ENCODE measurements at regions not wholly inside any gene's neighbourhood (a gene's known extent, or its start where the extent isn't known, plus 50 kb on each side); places are given as distances from the start of the nearest gene placed in this dataset.
A peak's percentile ranks its signal among the peaks of the same experiment; 100 is the strongest.
"Not testable (repeated sequence)": the region's sequence is repeated elsewhere in the genome, so short reads cannot be mapped to it uniquely, and the experiment has no call there.

DNA sequence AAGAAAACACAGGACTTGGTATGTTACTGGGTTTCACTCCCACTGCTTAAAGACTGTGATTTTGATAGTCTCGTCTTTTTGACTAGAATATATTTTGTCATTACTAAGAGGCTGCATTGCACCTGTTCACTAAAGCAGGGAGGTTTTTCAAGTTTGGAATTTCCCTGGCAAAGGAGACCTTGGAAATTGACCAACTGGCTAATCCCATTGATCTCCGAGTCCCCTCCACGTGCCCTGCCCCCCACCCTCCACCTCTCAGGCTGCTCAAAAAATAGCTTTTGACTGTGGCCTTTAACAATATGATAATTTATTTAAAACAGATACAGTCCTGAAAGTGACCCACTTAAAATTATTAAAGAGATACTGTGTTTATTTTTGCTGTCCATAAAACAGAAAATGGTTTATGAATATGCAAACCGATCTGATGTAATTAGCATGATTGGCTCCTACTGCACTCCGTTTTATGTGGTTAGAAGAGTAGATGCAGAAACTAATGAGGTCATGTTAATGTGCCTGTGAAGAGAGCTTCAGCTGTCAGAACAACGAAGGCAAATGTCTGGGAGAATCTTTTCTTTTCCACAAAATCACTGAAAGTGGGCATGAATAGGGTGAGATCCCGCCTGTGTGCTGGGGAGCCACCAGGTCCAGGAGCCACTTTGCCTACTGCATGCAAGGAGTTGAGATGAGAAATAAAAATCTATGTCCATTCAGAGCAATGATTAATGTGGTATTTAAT, 361.5 kb downstream of the RRAGC start:
- DNase-seq = no peak

GRCh38 chr1:38493306-38493705, 366.3 kb downstream of the RRAGC start:
- DNase-seq = not testable (repeated sequence)

DNA sequence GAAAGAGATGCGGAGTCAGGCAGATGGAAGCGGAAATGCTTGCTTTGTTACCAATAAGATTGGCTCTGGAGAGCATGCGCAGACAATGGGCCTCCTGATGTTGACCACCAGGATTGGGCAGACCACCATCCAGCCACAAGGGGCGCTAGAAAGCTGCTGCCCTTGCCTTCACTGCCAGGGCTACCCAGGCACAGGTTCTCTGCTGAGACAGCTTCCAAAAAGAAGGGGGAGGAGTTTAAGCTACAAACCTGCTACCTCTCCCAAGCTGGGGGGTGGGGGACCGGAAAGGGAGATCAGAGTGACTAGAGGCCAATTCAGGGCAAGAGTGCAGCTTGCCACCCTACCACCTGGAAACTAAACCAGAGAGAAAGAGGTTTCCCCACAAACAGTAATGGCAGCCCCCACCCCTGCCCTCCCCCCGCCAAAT, 369.7 kb downstream of the RRAGC start:
- DNase-seq = peak in 1 of 2 experiments; percentile 22

GRCh38 chr1:38488162-38488898, 371.2 kb downstream of the RRAGC start:
- no peak for DNase-seq

GRCh38 chr1:38487396-38487795, 372.2 kb downstream of the RRAGC start:
- DNase-seq = no peak

GRCh38 chr1:38486085-38486484, 373.5 kb downstream of the RRAGC start:
- DNase-seq = no peak

- no peak for DNase-seq
Observed at GRCh38 chr1:38481871-38482826, 377.4 kb downstream of the RRAGC start.

- not testable (repeated sequence) for DNase-seq
Observed at GRCh38 chr1:38479662-38480061, 379.9 kb downstream of the RRAGC start.

GRCh38 chr1:38477811-38478210, 381.8 kb downstream of the RRAGC start:
- DNase-seq = no peak

DNA sequence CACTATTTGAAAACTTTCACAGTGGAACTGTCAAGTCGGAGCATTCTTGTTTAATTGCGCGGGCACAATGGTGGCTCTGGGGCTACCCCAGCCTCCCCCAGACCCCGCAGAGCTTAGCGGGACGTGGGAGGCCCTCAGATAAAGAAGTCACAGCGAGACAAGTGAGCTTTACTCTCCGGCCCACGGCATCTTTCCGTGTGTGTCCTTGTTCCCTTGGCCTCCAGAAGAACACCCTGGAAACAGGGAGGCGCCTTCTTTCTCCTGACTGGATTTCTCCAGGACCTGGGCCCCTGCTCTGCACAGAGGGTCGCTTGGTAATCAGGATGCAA, 382.8 kb downstream of the RRAGC start:
- DNase-seq = no peak

DNA sequence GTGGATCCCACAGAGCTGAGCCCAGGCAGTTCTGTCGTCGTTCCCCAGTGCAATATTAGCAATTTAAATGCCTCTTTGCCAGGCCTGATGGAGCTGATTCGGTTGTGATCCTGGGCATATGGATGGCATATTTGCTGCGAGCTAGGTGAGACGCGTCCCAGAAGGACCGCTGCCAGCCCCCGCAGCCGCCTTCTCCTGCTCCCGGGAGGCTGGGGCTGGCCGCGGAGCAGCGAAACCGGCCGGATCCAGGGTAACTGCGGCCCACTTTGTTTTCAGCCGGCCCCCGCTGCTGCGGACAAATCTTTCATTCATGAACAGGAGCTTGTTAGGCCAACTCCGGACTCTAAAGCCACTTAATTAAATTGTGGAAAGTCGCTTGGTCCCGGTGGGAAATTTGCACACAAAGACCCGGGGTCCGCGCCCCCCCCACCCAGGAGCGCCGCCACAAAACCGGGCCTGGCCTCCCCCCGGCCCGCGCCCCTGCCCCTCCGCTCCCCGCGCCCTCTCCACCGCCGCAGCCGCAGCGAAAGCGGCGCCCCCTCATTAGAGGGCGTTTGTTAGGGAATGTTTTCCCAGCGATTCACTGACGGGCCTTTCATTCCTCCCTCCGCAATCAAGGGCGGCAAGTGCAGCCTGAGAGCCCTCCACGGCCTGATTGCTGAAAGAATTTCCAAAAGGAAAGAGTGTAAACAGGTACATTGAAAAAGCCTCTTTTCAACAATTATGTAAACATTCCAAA, 383.3 kb downstream of the RRAGC start:
- DNase-seq = no peak

GRCh38 chr1:38475624-38476005, 384.0 kb downstream of the RRAGC start:
- DNase-seq = no peak

GRCh38 chr1:38474738-38475623, 384.6 kb downstream of the RRAGC start:
- DNase-seq = no peak

- DNase-seq = no peak
Observed at GRCh38 chr1:38466487-38466886, 393.1 kb downstream of the RRAGC start.

GRCh38 chr1:38465460-38465859, 394.1 kb downstream of the RRAGC start:
- DNase-seq = no peak

DNA sequence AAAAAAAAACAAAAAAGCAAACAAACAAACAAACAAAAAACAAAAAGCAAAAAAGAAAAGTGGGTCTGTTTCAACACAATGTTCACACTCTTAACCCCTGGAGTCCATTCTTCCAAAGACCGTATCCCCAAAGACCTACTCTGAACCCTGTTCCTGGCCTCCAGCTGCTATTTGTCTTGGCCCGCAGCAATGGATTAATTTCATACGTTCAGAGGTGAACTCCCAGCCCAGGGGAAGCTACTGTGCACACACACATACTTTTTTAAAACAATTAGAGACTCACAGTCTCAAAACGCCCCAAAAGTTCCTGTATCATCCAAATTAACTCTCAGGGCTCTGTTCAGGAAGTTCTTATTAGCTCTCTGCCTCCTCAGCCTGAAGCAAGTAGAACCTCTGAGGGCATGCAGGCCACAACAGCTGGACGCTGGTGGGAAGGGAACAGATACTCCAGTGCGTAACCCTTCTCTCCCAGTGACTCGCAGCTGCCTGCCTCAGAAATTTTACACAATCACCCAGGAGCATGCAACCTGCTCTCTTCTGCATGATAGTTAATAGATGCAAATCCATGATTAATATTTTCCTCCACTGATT, 395.4 kb downstream of the RRAGC start:
- DNase-seq = no peak

GRCh38 chr1:38463074-38463473, 396.5 kb downstream of the RRAGC start:
- no peak for DNase-seq

- DNase-seq = no peak
Observed at GRCh38 chr1:38456531-38456876, 403.1 kb downstream of the RRAGC start.

GRCh38 chr1:38455829-38456530, 403.6 kb downstream of the RRAGC start:
- no peak for DNase-seq

GRCh38 chr1:38454749-38455441, 404.7 kb downstream of the RRAGC start:
- DNase-seq = no peak
